GM12878 (cell line): ENCODE measurements at regions not wholly inside any gene's neighbourhood (a gene's known extent, or its start where the extent isn't known, plus 50 kb on each side); places are given as distances from the start of the nearest gene placed in this dataset.

Experiments used
- ATAC-seq: fragments of 200-7000 bp; cut with Tn5 transposase; 3 replicates; pipeline ENCODE4 v1.9.1; 2020; ENCODE audit warnings: mild to moderate bottlenecking, moderate library complexity
- BruUV-seq: library from RNA; stranded (reverse); fragments of 400-500 nt; replicated peaks from 2 replicates; lab custom pipeline; 2021; lab: Mats Ljungman, UMichigan
- CTCF ChIA-PET: fragments of 300-600 bp; sonication (Branson Sonifier 250); formaldehyde crosslinking; extraction: SDS; loops from one replicate; lab custom pipeline; 2021; ENCODE audit warnings: inconsistent platforms; lab: Yijun Ruan, JAX
- POLR2A ChIA-PET: fragments of 350-600 bp; formaldehyde crosslinking; extraction: SDS; loops from one replicate; lab custom pipeline; 2021; ENCODE audit warnings: inconsistent platforms; lab: Charles Lee
- RAD21 ChIA-PET: fragments of 300-600 bp; sonication (Branson Sonifier 250); formaldehyde crosslinking; loops from one replicate; lab custom pipeline; 2023; ENCODE audit warnings: antibody characterized with exemption; ENCODE audit not compliant: unreplicated experiment; lab: Charles Lee
- SMC1A ChIA-PET: fragments of 300-600 bp; sonication (Branson Sonifier 250); formaldehyde crosslinking; loops from one replicate; lab custom pipeline; 2023; ENCODE audit not compliant: unreplicated experiment, uncharacterized antibody; lab: Charles Lee
- DNase-seq: peaks from one replicate; pipeline ENCODE4 v3.0.0-alpha.2; 2011; ENCODE audit warnings: low read depth, low spot score
- FAIRE-seq: peaks from 3 replicates; lab custom pipeline; 2011; peaks lifted over from hg19 to GRCh38; lab: Jason Lieb, UNC
- H2AFZ ChIP-seq: 2 replicates; pipeline ENCODE4 v1.6.0; 2011; ENCODE audit warnings: low read depth, low read length, control low read depth; ENCODE audit not compliant: control insufficient read depth
- H3K27ac ChIP-seq: 2 replicates; pipeline ENCODE4 v1.5.1; 2011; ENCODE audit warnings: control low read depth; ENCODE audit not compliant: control insufficient read depth, insufficient read depth
- H3K27me3 ChIP-seq, 2 experiments: replicated peaks in 1 of 2; 2 replicates each; pipeline versions ENCODE4 v1.6.0 to v1.6.1; 2011; ENCODE audit warnings: low read length in 1 of 2; ENCODE audit not compliant: control insufficient read depth in 2 of 2, insufficient read depth in 2 of 2
- H3K36me3 ChIP-seq, 2 experiments: 2 replicates each; pipeline ENCODE4 v1.5.1; 2011; ENCODE audit warnings: low read length in 1 of 2; ENCODE audit not compliant: control insufficient read depth in 2 of 2, insufficient read depth in 2 of 2
- H3K4me1 ChIP-seq: 2 replicates; pipeline ENCODE4 v1.6.1; 2011; ENCODE audit warnings: mild to moderate bottlenecking, low read length, moderate library complexity, mixed read lengths; ENCODE audit not compliant: control insufficient read depth, insufficient read depth
- H3K4me2 ChIP-seq: 2 replicates; pipeline ENCODE4 v1.6.0; 2011; ENCODE audit warnings: control low read depth; ENCODE audit not compliant: control insufficient read depth, insufficient read depth
- H3K4me3 ChIP-seq: fragments of 200-600 bp; sonication (generic); 2 replicates; pipeline ENCODE4 v1.5.1; 2016
- H3K79me2 ChIP-seq: 2 replicates; pipeline ENCODE4 v1.6.0; 2011; ENCODE audit warnings: low read length; ENCODE audit not compliant: control insufficient read depth, insufficient read depth
- H3K9ac ChIP-seq: 2 replicates; pipeline ENCODE4 v1.8.0; 2011; ENCODE audit warnings: low read length, control low read depth, mixed read lengths; ENCODE audit not compliant: control insufficient read depth, insufficient read depth
- H3K9me3 ChIP-seq: replicated peaks from 3 replicates; pipeline ENCODE4 v1.5.1; 2011; ENCODE audit warnings: mild to moderate bottlenecking, low read length; ENCODE audit not compliant: control insufficient read depth, insufficient read depth
- H4K20me1 ChIP-seq: 2 replicates; pipeline ENCODE4 v1.6.0; 2011; ENCODE audit not compliant: control insufficient read depth, insufficient read depth
- NR2F1 ChIP-seq: fragments of 450-650 bp; conservative IDR thresholded peaks from 2 replicates; pipeline ENCODE4 v1.6.1; 2017; ENCODE audit warnings: mild to moderate bottlenecking
- SMARCA5 ChIP-seq: fragments of 450-650 bp; IDR thresholded peaks from 2 replicates; pipeline ENCODE4 v1.6.1; 2017; ENCODE audit warnings: mild to moderate bottlenecking
- SUPT20H ChIP-seq: IDR thresholded peaks from 2 replicates; pipeline ENCODE4 v1.6.1; 2011; ENCODE audit warnings: low read depth, mild to moderate bottlenecking, low read length, moderate library complexity, borderline replicate concordance; ENCODE audit not compliant: control insufficient read depth
- WGBS: methylation state at CpG from one replicate; pipeline ENCODE4 v1.1.6; 2016; ENCODE audit warnings: low lambda C conversion rate; ENCODE audit not compliant: insufficient replicate concordance, insufficient coverage; ENCODE audit errors: missing lambda C conversion rate; 5-methylcytosine and 5-hydroxymethylcytosine counted together
- in situ Hi-C: fragments of 300-500 bp; cut with MboI; formaldehyde crosslinking; loops from 9 replicates; pipeline ENCODE4 v1.14.3; 2018; ENCODE audit warnings: mixed read lengths
- intact Hi-C: fragments of 100-400 bp; cut with micrococcal nuclease; formaldehyde crosslinking; loops from one replicate; pipeline ENCODE4 v1.14.2; 2022; ENCODE audit not compliant: unreplicated experiment

DNA sequence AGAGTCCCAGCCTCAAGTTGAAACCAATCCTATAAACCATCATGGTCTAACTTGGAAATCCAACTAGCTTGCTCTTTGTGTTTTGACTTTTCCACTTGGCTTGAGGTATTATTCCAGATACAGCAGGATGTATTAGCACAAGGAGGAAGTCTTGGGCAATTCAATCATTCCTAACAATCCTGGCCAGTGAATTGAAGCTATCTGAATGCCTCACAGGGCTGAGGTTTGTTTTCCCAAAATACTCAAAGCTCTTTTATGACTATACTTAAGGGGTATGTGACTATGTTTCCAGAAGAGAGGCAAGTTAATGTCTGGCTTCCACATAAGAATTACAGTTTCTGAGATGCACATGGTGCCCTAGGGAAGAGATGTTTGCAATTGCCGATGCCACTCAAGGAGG lies 66.8 kb upstream of the SH3RF1 start:
- Histone ChIP-seq H3K9ac (no peak overlapping the region), H4K20me1 (no peaks in the 10 kb centered on the region), H3K79me2 (no peaks in the 10 kb centered on the region), H2AFZ (no peak overlapping the region), H3K4me1 (peaks cover 13% of the 10 kb centered on the region), H3K9me3 (peaks cover 2% of the 10 kb centered on the region; the same call in 1 of the 3 replicates), H3K27ac (no peak overlapping the region), H3K27me3 (no peaks in the 10 kb centered on the region)
- ChIA-PET CTCF (interaction anchor here (1.2 kb wide), 1 partner anchor 79 kb away, joined by 3 read pairs; no protein-coding TSS in a partner anchor), RAD21 (interaction anchor here (1.7 kb wide), 1 partner anchor 100 kb away, joined by 5 read pairs; no protein-coding TSS in a partner anchor)
- 100% methylated on average over 1 of the region's 1 CpG for WGBS
- intact Hi-C loops (no loop called here), in situ Hi-C loops (no loop called here)
- FAIRE-seq (no peak), ATAC-seq (no peak), DNase-seq (no peak)
- no TSS peak for BruUV-seq
- TF ChIP-seq NR2F1 (no peak), SMARCA5 (no peak)
- TF ChIP-seq, all 136 proteins: peak for 0
- ChIA-PET SMC1A (interaction anchor here (1.1 to 1.4 kb wide), 3 partner anchors 23 to 101 kb away, joined by 3 to 4 read pairs (median 3); no protein-coding TSS in a partner anchor), POLR2A (interaction anchor here (0.8 to 1.1 kb wide), 2 partner anchors 12 to 101 kb away, joined by 3 read pairs; no protein-coding TSS in a partner anchor)
- Histone ChIP-seq H3K4me3 (no peak overlapping the region), H3K36me3 (no peaks in the 10 kb centered on the region), H3K4me2 (no peak overlapping the region)

DNA sequence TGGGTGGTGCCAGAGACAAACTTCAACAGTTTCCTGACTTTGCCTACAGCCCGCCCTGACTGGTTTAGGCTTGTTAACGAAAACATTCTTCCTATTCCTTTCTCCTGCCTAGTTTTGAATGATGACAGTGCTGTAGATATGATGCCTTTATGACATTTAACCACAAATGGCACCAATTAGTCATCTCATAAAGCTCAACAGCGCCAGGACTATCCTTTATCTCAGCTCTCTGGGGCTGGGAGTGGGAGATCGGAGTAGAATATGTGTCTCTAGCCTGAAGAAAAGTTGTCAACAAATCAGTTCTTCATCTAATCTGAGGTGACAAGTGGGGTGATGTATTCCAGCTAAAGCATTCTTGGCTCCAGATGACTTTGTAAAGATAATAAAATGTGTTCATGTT lies 64.6 kb upstream of the SH3RF1 start:
- no peak for FAIRE-seq
- H3K9me3 ChIP-seq, result peaks cover 2% of the 10 kb centered on the region; the same call in 1 of the 3 replicates
- no peaks in the 10 kb centered on the region for H3K27me3 ChIP-seq
- intact Hi-C loops (no loop called here), in situ Hi-C loops (no loop called here)
- DNase-seq, result no peak
- no peaks in the 10 kb centered on the region for H4K20me1 ChIP-seq
- ATAC-seq, result no peak
- no peaks in the 10 kb centered on the region for H3K4me1 ChIP-seq
- no TSS peak for BruUV-seq
- ChIA-PET CTCF (no interaction called here), POLR2A (no interaction called here), SMC1A (interaction anchor here (0.9 to 1.7 kb wide), 3 partner anchors 16 to 30 kb away, joined by 3 to 4 read pairs (median 3); no protein-coding TSS in a partner anchor), RAD21 (no interaction called here)
- no peak for TF ChIP-seq SUPT20H
- WGBS, result 67% methylated on average over 4 of the region's 4 CpGs
- no peak overlapping the region for H3K4me3 ChIP-seq
- H3K4me2 ChIP-seq, result no peak overlapping the region
- H3K27ac ChIP-seq, result no peak overlapping the region
- no peak overlapping the region for H3K9ac ChIP-seq
- no peak overlapping the region for H2AFZ ChIP-seq
- H3K79me2 ChIP-seq, result no peaks in the 10 kb centered on the region
- no peaks in the 10 kb centered on the region for H3K36me3 ChIP-seq
